Endothelial cell of umbilical vein (primary cell): ENCODE measurements at regions not wholly inside any gene's neighbourhood (a gene's known extent, or its start where the extent isn't known, plus 50 kb on each side); places are given as distances from the start of the nearest gene placed in this dataset.

Source experiments
- BruUV-seq: library from RNA; stranded (reverse); fragments of 400-500 nt; replicated peaks from 2 replicates; lab custom pipeline; 2021; lab: Mats Ljungman, UMichigan
- CTCF ChIA-PET: fragments of 300-600, 350-600 bp; sonication (Branson Sonifier 250); formaldehyde crosslinking; loops from one replicate; lab custom pipeline; 2021; ENCODE audit warnings: antibody characterized with exemption, inconsistent platforms; lab: Charles Lee
- POLR2A ChIA-PET: fragments of 300-600, 350-600 bp; sonication (Branson Sonifier 250); formaldehyde crosslinking; loops from one replicate; lab custom pipeline; 2021; ENCODE audit warnings: antibody characterized with exemption, inconsistent platforms; lab: Charles Lee
- DNase-seq: peaks from one replicate; pipeline ENCODE4 v3.0.0-alpha.2; 2011; ENCODE audit warnings: low read depth, low spot score
- FAIRE-seq: peaks from 2 replicates; lab custom pipeline; 2011; peaks lifted over from hg19 to GRCh38; lab: Jason Lieb, UNC
- H2AFZ ChIP-seq: 2 replicates; pipeline ENCODE4 v1.6.0; 2012; ENCODE audit warnings: low read depth, low read length, control low read depth, inconsistent platforms
- H3K27ac ChIP-seq: 2 replicates; pipeline ENCODE4 v1.5.1; 2011; ENCODE audit warnings: low read depth, mild to moderate bottlenecking, control low read depth, low read length, moderate library complexity; ENCODE audit not compliant: insufficient read depth
- H3K27me3 ChIP-seq, 2 experiments: 2 replicates each; pipeline versions ENCODE4 v1.6.0 to v1.6.1; 2011; ENCODE audit warnings: low read length in 2 of 2, mixed read lengths in 1 of 2; ENCODE audit not compliant: control insufficient read depth in 2 of 2, insufficient read depth in 2 of 2
- H3K36me3 ChIP-seq, 2 experiments: 2 replicates in 1 of 2; 3 replicates in 1 of 2; pipeline ENCODE4 v1.5.1; 2011; ENCODE audit warnings: low read length in 2 of 2, mild to moderate bottlenecking in 1 of 2, moderate library complexity in 1 of 2; ENCODE audit not compliant: control insufficient read depth in 2 of 2, insufficient read depth in 2 of 2; ENCODE audit errors: extremely low read depth in 1 of 2
- H3K4me1 ChIP-seq: 3 replicates; pipeline ENCODE4 v1.5.1; 2011; ENCODE audit warnings: mild to moderate bottlenecking, low read length; ENCODE audit not compliant: control insufficient read depth, insufficient read depth; ENCODE audit errors: extremely low read depth
- H3K4me2 ChIP-seq: 2 replicates; pipeline ENCODE4 v1.6.1; 2011; ENCODE audit warnings: low read length, control low read depth, mixed read lengths; ENCODE audit not compliant: insufficient read depth
- H3K4me3 ChIP-seq, 3 experiments: fragments of 200-600 bp in 1 of 3; sonication (generic), shearing (Covaris generic) in 1 of 3; replicated peaks in 1 of 3; 2 replicates each; pipeline ENCODE4 v1.5.1; 2011 to 2016; ENCODE audit warnings: control low read depth in 3 of 3, low read length in 3 of 3, mild to moderate bottlenecking in 2 of 3, inconsistent platforms in 1 of 3, low read depth in 1 of 3, moderate library complexity in 1 of 3; ENCODE audit not compliant: insufficient read depth in 1 of 3
- H3K79me2 ChIP-seq: 2 replicates; pipeline ENCODE4 v1.6.0; 2012; ENCODE audit warnings: low read length, inconsistent platforms; ENCODE audit not compliant: control insufficient read depth, insufficient read depth
- H3K9ac ChIP-seq: replicated peaks from 2 replicates; pipeline ENCODE3; 2011; ENCODE audit warnings: low read length, control low read depth; ENCODE audit not compliant: insufficient read depth; ENCODE audit errors: extremely low read depth
- H3K9me1 ChIP-seq: replicated peaks from 3 replicates; pipeline ENCODE4 v1.6.0; 2011; ENCODE audit warnings: mild to moderate bottlenecking, low read length; ENCODE audit not compliant: control insufficient read depth, insufficient read depth; ENCODE audit errors: extremely low read depth
- H3K9me3 ChIP-seq: replicated peaks from 2 replicates; pipeline ENCODE4 v1.5.1; 2012; ENCODE audit warnings: low read length, inconsistent platforms; ENCODE audit not compliant: control insufficient read depth, insufficient read depth
- H4K20me1 ChIP-seq: replicated peaks from 2 replicates; pipeline ENCODE3; 2011; ENCODE audit warnings: mild to moderate bottlenecking, low read length; ENCODE audit not compliant: control insufficient read depth, insufficient read depth; ENCODE audit errors: extremely low read depth
- EZH2 ChIP-seq: IDR thresholded peaks from 2 replicates; pipeline ENCODE4 v1.6.1; 2012; ENCODE audit warnings: borderline replicate concordance, low read depth, mild to moderate bottlenecking, moderate library complexity, low read length, inconsistent platforms; ENCODE audit not compliant: severe bottlenecking
- FOS ChIP-seq: IDR thresholded peaks from 2 replicates; pipeline ENCODE4 v1.6.1; 2011; ENCODE audit warnings: mild to moderate bottlenecking, low read length, moderate library complexity, borderline replicate concordance; ENCODE audit not compliant: insufficient read depth
- GATA2 ChIP-seq: IDR thresholded peaks from 2 replicates; pipeline ENCODE4 v1.7.0; 2011; ENCODE audit warnings: low read depth, mild to moderate bottlenecking, moderate library complexity, mixed read lengths, low read length; ENCODE audit not compliant: insufficient read length, insufficient read depth
- JUN ChIP-seq: IDR thresholded peaks from 2 replicates; pipeline ENCODE4 v1.6.1; 2011; ENCODE audit warnings: borderline replicate concordance, low read depth; ENCODE audit not compliant: insufficient read length, insufficient read depth
- MYC ChIP-seq: IDR thresholded peaks from one replicate; pipeline ENCODE4 v1.6.1; 2011; ENCODE audit warnings: mild to moderate bottlenecking, low read depth, low read length
- POLR2A ChIP-seq: IDR thresholded peaks from 2 replicates; pipeline ENCODE4 v1.6.1; 2012; ENCODE audit warnings: low read depth, mild to moderate bottlenecking, control low read depth, low read length
- POLR2AphosphoS5 ChIP-seq: IDR thresholded peaks from 2 replicates; pipeline ENCODE4 v1.6.1; 2012; ENCODE audit warnings: low read depth, mild to moderate bottlenecking, control low read depth, low read length, moderate library complexity; ENCODE audit not compliant: insufficient read depth
- dilution Hi-C: fragments of 300-500 bp; cut with MboI; formaldehyde crosslinking; loops from one replicate; pipeline ENCODE4 v1.15.0; 2019; ENCODE audit warnings: low sequenced_read_pairs; ENCODE audit not compliant: extremely low pct_ligation_motif_present
- intact Hi-C: fragments of 100-400 bp; cut with micrococcal nuclease; formaldehyde crosslinking; loops from one replicate; pipeline ENCODE4 v1.10.0; 2022
- TF ChIP-seq, protein P1 (sequence below), 2 donors: IDR thresholded peaks; 1 replicate in 1 of 2; 2 replicates in 1 of 2; pipeline ENCODE4 v1.5.1; 2011; ENCODE audit warnings: low read length in 2 of 2, mild to moderate bottlenecking in 2 of 2, moderate library complexity in 2 of 2, control low read depth in 1 of 2, inconsistent platforms in 1 of 2, low read depth in 1 of 2; ENCODE audit not compliant: insufficient read depth in 1 of 2; ENCODE audit errors: extremely low read depth in 1 of 2
- TF ChIP-seq, protein P2 (sequence below): IDR thresholded peaks from 2 replicates; pipeline ENCODE4 v1.6.1; 2011; ENCODE audit not compliant: insufficient read depth, insufficient read length

DNA sequence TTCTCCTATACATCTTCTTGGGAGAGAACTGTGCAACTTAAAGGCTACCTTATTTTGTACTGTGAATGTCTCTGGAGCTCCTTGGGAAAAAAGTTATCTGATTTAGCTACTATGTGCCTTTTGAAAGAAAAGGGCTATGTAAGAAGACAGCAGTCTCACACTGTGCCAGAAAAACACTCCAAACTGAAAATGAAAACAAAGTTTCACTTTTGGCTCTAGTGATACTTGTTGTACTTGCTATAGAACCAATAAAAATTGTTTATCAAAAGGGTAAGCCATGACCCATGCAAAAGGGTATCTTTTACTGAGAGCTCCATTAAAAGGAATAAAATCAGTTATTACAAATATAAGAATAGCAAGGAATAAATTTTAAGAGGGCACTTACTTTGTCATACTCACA, 2270.0 kb downstream of the ARAP2 start:
- Histone ChIP-seq H3K79me2 (no peaks in the 10 kb centered on the region), H3K9me3 (no peaks in the 10 kb centered on the region), H3K9ac (no peak overlapping the region), H3K9me1 (no peaks in the 10 kb centered on the region), H3K36me3 (no peaks in the 10 kb centered on the region), H2AFZ (no peak overlapping the region), H4K20me1 (no peaks in the 10 kb centered on the region), H3K27me3 (no peaks in the 10 kb centered on the region), H3K27ac (no peak overlapping the region), H3K4me2 (no peak overlapping the region), H3K4me1 (no peaks in the 10 kb centered on the region), H3K4me3 (no peak overlapping the region)
- dilution Hi-C loops (no loop called here), intact Hi-C loops (no loop called here)
- ChIA-PET POLR2A (no interaction called here), CTCF (no interaction called here)
- TF ChIP-seq POLR2AphosphoS5, result no peak
- no peak for TF ChIP-seq FOS
- TF ChIP-seq EZH2, result no peak
- no peak for TF ChIP-seq POLR2A
- TF ChIP-seq GATA2, result no peak
- TF ChIP-seq, protein P1, sequence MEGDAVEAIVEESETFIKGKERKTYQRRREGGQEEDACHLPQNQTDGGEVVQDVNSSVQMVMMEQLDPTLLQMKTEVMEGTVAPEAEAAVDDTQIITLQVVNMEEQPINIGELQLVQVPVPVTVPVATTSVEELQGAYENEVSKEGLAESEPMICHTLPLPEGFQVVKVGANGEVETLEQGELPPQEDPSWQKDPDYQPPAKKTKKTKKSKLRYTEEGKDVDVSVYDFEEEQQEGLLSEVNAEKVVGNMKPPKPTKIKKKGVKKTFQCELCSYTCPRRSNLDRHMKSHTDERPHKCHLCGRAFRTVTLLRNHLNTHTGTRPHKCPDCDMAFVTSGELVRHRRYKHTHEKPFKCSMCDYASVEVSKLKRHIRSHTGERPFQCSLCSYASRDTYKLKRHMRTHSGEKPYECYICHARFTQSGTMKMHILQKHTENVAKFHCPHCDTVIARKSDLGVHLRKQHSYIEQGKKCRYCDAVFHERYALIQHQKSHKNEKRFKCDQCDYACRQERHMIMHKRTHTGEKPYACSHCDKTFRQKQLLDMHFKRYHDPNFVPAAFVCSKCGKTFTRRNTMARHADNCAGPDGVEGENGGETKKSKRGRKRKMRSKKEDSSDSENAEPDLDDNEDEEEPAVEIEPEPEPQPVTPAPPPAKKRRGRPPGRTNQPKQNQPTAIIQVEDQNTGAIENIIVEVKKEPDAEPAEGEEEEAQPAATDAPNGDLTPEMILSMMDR (IDR thresholded peaks at IDR 0.05; ENCODE audit: extremely low read depth in 1 of 2, insufficient read depth in 1 of 2, low read depth in 1 of 2, low read length in 2 of 2), result no peak
- TF ChIP-seq, protein P2, sequence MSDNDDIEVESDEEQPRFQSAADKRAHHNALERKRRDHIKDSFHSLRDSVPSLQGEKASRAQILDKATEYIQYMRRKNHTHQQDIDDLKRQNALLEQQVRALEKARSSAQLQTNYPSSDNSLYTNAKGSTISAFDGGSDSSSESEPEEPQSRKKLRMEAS, result no peak
- no peak for TF ChIP-seq JUN
- TF ChIP-seq MYC, result no peak
- no TSS peak for BruUV-seq
- no peak for FAIRE-seq
- DNase-seq, result no peak
